ENCODE measurements at regions not wholly inside any gene's neighbourhood (a gene's known extent, or its start where the extent isn't known, plus 50 kb on each side); places are given as distances from the start of the nearest gene placed in this dataset.

DNA sequence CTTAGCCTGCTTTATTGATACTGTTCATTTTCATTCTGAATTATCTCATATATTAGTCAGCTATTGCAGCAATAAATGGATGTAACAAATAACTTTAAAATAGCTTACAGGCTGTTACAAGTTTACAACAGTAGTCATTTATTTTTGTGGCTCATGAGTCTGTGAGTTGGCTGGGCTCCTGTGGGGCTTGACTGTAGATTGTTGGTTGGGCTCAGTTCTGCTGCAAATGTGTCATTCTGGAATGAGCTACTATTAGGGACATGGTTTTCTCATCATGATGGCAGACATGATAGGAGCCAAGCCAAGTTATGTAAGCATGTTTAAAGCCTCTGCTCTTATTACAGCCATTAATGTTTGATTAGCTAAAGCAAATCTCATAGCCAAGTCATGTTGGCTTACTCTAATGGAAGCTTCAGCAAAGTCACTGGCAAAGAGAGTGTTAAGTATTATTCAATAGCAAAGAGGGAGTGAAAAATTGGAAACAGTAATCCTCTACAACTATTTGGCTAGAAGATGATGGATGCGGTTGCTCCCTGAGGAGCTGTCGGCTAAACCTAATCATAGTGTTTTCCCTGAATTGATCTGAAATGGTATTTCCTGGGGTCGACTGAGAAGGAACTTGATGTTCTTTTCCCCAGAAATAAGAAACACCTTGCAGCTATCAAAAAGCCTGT, 391.3 kb downstream of the TDRD3 start:
- BruUV-seq (replicated peaks): no TSS peak
- no peaks in the 10 kb centered on the region for H3K9me2 ChIP-seq (replicated peaks; ENCODE audit: low read length)
- TF ChIP-seq, protein P1, sequence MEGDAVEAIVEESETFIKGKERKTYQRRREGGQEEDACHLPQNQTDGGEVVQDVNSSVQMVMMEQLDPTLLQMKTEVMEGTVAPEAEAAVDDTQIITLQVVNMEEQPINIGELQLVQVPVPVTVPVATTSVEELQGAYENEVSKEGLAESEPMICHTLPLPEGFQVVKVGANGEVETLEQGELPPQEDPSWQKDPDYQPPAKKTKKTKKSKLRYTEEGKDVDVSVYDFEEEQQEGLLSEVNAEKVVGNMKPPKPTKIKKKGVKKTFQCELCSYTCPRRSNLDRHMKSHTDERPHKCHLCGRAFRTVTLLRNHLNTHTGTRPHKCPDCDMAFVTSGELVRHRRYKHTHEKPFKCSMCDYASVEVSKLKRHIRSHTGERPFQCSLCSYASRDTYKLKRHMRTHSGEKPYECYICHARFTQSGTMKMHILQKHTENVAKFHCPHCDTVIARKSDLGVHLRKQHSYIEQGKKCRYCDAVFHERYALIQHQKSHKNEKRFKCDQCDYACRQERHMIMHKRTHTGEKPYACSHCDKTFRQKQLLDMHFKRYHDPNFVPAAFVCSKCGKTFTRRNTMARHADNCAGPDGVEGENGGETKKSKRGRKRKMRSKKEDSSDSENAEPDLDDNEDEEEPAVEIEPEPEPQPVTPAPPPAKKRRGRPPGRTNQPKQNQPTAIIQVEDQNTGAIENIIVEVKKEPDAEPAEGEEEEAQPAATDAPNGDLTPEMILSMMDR (conservative IDR thresholded peaks at IDR 0.05; ENCODE audit: low read depth, low read length): no peak
- TF ChIP-seq EZH2 (IDR thresholded peaks at IDR 0.05; ENCODE audit: low read length, unreplicated experiment): no peak
- TF ChIP-seq EZH2phosphoT487 (IDR thresholded peaks at IDR 0.05; ENCODE audit: borderline replicate concordance, low read length): no peak
- H3F3A ChIP-seq (ENCODE audit: low read length, unreplicated experiment): no peaks in the 10 kb centered on the region
- no peak overlapping the region for H3K4me3 ChIP-seq (ENCODE audit: low read length)
- ATAC-seq (peak; percentile 84), DNase-seq (peak; percentile 65)
- intact Hi-C loops (cut with micrococcal nuclease): loop anchor here (10.0 kb wide), 1 partner anchor 147 kb away; no protein-coding TSS in a partner anchor
- H3K27me3 ChIP-seq (ENCODE audit: low read length): no peaks in the 10 kb centered on the region
- H4K20me1 ChIP-seq (ENCODE audit: low read length): no peaks in the 10 kb centered on the region
- H3K9ac ChIP-seq (ENCODE audit: low read length): no peak overlapping the region
- ChIA-PET CTCF (no interaction called here), POLR2A (ENCODE audit: unreplicated experiment) (no interaction called here)
- H3K36me3 ChIP-seq (ENCODE audit: low read depth, low read length): no peaks in the 10 kb centered on the region
- peaks cover 9% of the 10 kb centered on the region; the same call in 1 of the 2 replicates for H3K4me1 ChIP-seq (ENCODE audit: insufficient read depth, low read length)
- H3K9me3 ChIP-seq (ENCODE audit: low read length): no peaks in the 10 kb centered on the region
- no peaks in the 10 kb centered on the region for H3K79me2 ChIP-seq (ENCODE audit: low read length)
- H3K4me2 ChIP-seq (ENCODE audit: low read length): no peak overlapping the region
- H3K27ac ChIP-seq (ENCODE audit: low read length): 0 out of 2 replicates have a peak overlapping the region, but pooled peaks have one; percentile 3
- H2AFZ ChIP-seq (ENCODE audit: low read length): no peak overlapping the region

DNA sequence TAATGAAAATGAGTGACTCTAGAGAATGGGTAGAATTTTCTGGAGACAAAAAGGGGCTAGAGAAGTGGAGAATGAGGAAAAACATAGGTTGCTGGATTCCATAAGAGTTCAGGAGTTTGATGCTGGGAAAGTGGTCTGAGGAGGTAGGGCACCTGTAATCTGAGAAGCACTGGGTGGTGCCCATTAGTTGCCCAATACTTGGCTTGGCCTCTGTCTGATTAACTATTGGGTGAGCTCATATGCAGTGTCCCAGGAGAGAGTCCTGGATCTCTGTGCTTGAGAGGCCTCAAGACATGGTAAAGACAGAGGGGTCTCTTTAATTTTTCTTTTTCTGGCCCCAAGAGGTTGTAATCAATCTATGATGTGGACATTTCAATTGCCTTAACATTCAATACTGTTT, 390.1 kb downstream of the TDRD3 start:
- intact Hi-C loops (cut with micrococcal nuclease): loop anchor here (10.0 kb wide), 1 partner anchor 148 kb away; no protein-coding TSS in a partner anchor
- no peaks in the 10 kb centered on the region for H3F3A ChIP-seq (ENCODE audit: low read length, unreplicated experiment)
- no peaks in the 10 kb centered on the region for H3K79me2 ChIP-seq (ENCODE audit: low read length)
- no peaks in the 10 kb centered on the region for H3K36me3 ChIP-seq (ENCODE audit: low read depth, low read length)
- H3K9me3 ChIP-seq (ENCODE audit: low read length): no peaks in the 10 kb centered on the region
- DNase-seq (peak; percentile 53), ATAC-seq (0 out of 2 replicates have a peak, but pooled peaks have one; percentile 28)
- H2AFZ ChIP-seq (ENCODE audit: low read length): no peak overlapping the region
- no peaks in the 10 kb centered on the region for H4K20me1 ChIP-seq (ENCODE audit: low read length)
- no peaks in the 10 kb centered on the region for H3K9me2 ChIP-seq (replicated peaks; ENCODE audit: low read length)
- ChIA-PET POLR2A (ENCODE audit: unreplicated experiment) (no interaction called here), CTCF (no interaction called here)
- H3K27ac ChIP-seq (ENCODE audit: low read length): no peak overlapping the region
- BruUV-seq (replicated peaks): no TSS peak
- H3K9ac ChIP-seq (ENCODE audit: low read length): no peak overlapping the region
- no peak for TF ChIP-seq EZH2 (IDR thresholded peaks at IDR 0.05; ENCODE audit: low read length, unreplicated experiment)
- TF ChIP-seq EZH2phosphoT487 (IDR thresholded peaks at IDR 0.05; ENCODE audit: borderline replicate concordance, low read length): no peak
- TF ChIP-seq, protein P1 (conservative IDR thresholded peaks at IDR 0.05; ENCODE audit: low read depth, low read length): no peak
- H3K27me3 ChIP-seq (ENCODE audit: low read length): no peaks in the 10 kb centered on the region
- H3K4me3 ChIP-seq (ENCODE audit: low read length): no peak overlapping the region
- H3K4me2 ChIP-seq (ENCODE audit: low read length): no peak overlapping the region
- peaks cover 9% of the 10 kb centered on the region; the same call in 1 of the 2 replicates for H3K4me1 ChIP-seq (ENCODE audit: insufficient read depth, low read length)

DNA sequence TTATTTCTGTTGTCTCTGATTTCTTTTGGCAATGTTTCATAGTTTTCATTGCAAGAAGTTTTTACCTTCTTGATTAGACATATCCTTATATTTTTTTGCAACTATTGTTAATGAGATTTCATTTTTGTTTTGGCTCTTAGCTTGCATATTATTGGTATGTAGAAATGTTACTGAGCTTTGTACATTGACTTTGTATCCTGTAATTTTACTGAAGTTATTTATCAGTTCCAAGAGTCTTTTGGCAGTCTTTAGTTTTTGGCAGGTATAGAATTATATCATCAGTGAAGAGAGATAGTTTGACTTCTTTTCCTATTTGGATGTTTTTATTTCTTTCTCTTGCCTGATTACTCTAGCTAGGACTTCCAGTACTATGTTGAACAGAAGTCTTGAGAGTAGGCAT, 375.7 kb downstream of the TDRD3 start:
- Histone ChIP-seq H3K9ac (ENCODE audit: low read length) (no peak overlapping the region), H2AFZ (ENCODE audit: low read length) (no peak overlapping the region), H3F3A (ENCODE audit: low read length, unreplicated experiment) (no peaks in the 10 kb centered on the region), H3K79me2 (ENCODE audit: low read length) (no peaks in the 10 kb centered on the region), H3K36me3 (ENCODE audit: low read depth, low read length) (no peaks in the 10 kb centered on the region), H3K27me3 (ENCODE audit: low read length) (no peaks in the 10 kb centered on the region), H3K27ac (ENCODE audit: low read length) (no peak overlapping the region), H3K4me3 (ENCODE audit: low read length) (no peak overlapping the region), H3K9me3 (ENCODE audit: low read length) (no peaks in the 10 kb centered on the region), H3K4me1 (ENCODE audit: insufficient read depth, low read length) (no peaks in the 10 kb centered on the region), H3K9me2 (replicated peaks; ENCODE audit: low read length) (no peaks in the 10 kb centered on the region), H4K20me1 (ENCODE audit: low read length) (no peaks in the 10 kb centered on the region), H3K4me2 (ENCODE audit: low read length) (no peak overlapping the region)
- BruUV-seq (replicated peaks): no TSS peak
- no peak for TF ChIP-seq EZH2 (IDR thresholded peaks at IDR 0.05; ENCODE audit: low read length, unreplicated experiment)
- TF ChIP-seq, protein P1 (conservative IDR thresholded peaks at IDR 0.05; ENCODE audit: low read depth, low read length): no peak
- TF ChIP-seq EZH2phosphoT487 (IDR thresholded peaks at IDR 0.05; ENCODE audit: borderline replicate concordance, low read length): no peak
- DNase-seq (no peak), ATAC-seq (no peak)
- POLR2A ChIA-PET (ENCODE audit: unreplicated experiment): no interaction called here
- intact Hi-C loops (cut with micrococcal nuclease): no loop called here
- CTCF ChIA-PET: no interaction called here
